Fibroblast of peridontal ligament (primary cell): ENCODE measurements at regions not wholly inside any gene's neighbourhood (a gene's known extent, or its start where the extent isn't known, plus 50 kb on each side); places are given as distances from the start of the nearest gene placed in this dataset.
"Not testable (repeated sequence)": the region's sequence is repeated elsewhere in the genome, so short reads cannot be mapped to it uniquely, and the experiment has no call there.

Experiments used
- DNase-seq: peaks from one replicate; pipeline ENCODE4 v3.0.0-alpha.2; 2010; ENCODE audit errors: extremely low read depth

- DNase-seq, result no peak
Observed at GRCh38 chr13:21228738-21229137, 52.3 kb downstream of the MRPL57 start.

GRCh38 chr13:21229241-21230024 lies 53.0 kb downstream of the MRPL57 start:
- no peak for DNase-seq

- DNase-seq, result no peak
Observed at GRCh38 chr13:21230516-21230915, 54.1 kb downstream of the MRPL57 start.

- DNase-seq, result no peak
Observed at GRCh38 chr13:21231426-21231940, 55.0 kb downstream of the MRPL57 start.

- peak; percentile 65 for DNase-seq
Observed at GRCh38 chr13:21232196-21232595, 55.7 kb downstream of the MRPL57 start.

GRCh38 chr13:21232599-21232998 lies 56.1 kb downstream of the MRPL57 start:
- DNase-seq, result peak; percentile 24

GRCh38 chr13:21233086-21233485 lies 56.6 kb downstream of the MRPL57 start:
- peak; percentile 31 for DNase-seq

GRCh38 chr13:21234526-21234925 lies 58.1 kb downstream of the MRPL57 start:
- DNase-seq, result no peak

- DNase-seq, result no peak
Observed at GRCh38 chr13:21235174-21235573, 58.7 kb downstream of the MRPL57 start.

GRCh38 chr13:21237081-21237480 lies 60.6 kb downstream of the MRPL57 start:
- DNase-seq, result no peak

GRCh38 chr13:21238267-21238666 lies 61.8 kb downstream of the MRPL57 start:
- DNase-seq, result no peak

GRCh38 chr13:21240586-21240985 lies 64.1 kb downstream of the MRPL57 start:
- DNase-seq, result peak; percentile 48

GRCh38 chr13:21242236-21242635 lies 65.8 kb downstream of the MRPL57 start:
- no peak for DNase-seq

GRCh38 chr13:21243045-21243897 lies 66.8 kb downstream of the MRPL57 start:
- no peak for DNase-seq

- DNase-seq, result not testable (repeated sequence)
Observed at GRCh38 chr13:21243898-21244184, 67.4 kb downstream of the MRPL57 start.

GRCh38 chr13:21246761-21247452 lies 70.4 kb downstream of the MRPL57 start:
- no peak for DNase-seq

GRCh38 chr13:21256351-21256761 lies 79.9 kb downstream of the MRPL57 start:
- no peak for DNase-seq

- DNase-seq, result no peak
Observed at GRCh38 chr13:21256891-21257290, 80.4 kb downstream of the MRPL57 start.

- DNase-seq, result no peak
Observed at GRCh38 chr13:21259571-21260455, 83.4 kb downstream of the MRPL57 start.

- not testable (repeated sequence) for DNase-seq
Observed at GRCh38 chr13:21260561-21261290, 84.3 kb downstream of the MRPL57 start.
